Activated naive CD4-positive, alpha-beta T cell treated with Interleukin-2 at 50 U/mL for 16 hours (primary cell): ENCODE measurements at regions not wholly inside any gene's neighbourhood (a gene's known extent, or its start where the extent isn't known, plus 50 kb on each side); places are given as distances from the start of the nearest gene placed in this dataset.

Experiments used
- DNase-seq: peaks from one replicate; pipeline ENCODE4 v3.0.0-alpha.2; 2020

DNA sequence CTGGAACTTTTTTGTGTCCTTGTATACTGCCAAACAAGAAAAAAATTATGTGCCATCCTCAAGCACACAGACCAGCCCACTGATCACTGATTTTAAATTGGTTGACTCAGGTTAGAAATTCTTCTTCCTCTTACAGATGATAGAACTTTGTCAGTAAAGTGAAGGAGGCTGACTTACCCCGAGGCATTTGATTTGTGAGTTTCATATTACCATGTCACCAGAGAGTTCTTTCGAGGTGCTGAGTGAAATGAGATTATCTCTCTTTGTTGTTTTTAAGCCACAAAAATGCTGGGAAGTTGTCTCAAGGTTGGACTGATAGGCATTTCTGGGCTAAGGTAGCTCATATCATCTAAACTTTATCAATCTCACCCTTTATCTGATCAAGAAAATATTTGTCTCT, 78.8 kb upstream of the FAM180A start:
- no peak for DNase-seq

DNA sequence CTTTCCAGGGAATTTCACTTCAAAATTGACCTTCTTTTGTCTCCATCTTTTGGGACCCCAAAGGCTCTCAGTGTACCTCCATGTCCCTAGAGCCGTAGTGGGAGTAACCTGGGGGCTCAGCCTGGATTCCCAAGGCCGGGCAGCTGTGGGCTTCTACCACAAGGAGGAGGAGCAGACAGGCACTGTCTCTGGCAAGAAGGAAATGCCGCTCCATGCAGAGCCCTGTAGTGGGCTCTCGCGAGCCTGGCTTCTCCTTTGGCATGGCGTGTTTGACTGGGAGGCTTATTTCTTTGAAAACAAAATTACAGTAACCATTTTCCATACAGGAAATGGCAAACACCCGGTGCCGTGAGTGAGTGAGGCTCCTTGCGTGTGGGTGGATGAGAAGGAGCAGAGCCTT, 76.8 kb upstream of the FAM180A start:
- DNase-seq, result no peak

DNA sequence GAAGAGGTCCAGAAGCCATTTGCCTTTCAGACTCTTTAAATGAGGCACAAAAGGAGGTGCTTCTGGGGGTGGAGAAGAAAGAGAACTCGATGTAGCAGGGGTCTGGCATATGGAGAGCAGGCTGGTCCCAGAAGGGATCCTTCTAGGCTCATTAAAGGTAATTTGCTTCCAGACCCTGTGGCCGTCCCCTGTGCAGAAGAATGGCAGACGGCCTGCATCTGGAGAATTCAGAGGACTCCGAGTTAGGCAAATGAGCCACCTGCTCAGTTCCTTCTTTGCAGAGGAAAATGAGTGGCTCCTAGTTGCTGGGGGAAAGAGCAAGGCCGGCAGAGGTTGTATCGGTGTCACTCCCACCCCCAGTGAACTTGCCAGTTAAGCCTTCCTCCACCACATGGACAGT, 73.8 kb upstream of the FAM180A start:
- DNase-seq, result no peak

DNA sequence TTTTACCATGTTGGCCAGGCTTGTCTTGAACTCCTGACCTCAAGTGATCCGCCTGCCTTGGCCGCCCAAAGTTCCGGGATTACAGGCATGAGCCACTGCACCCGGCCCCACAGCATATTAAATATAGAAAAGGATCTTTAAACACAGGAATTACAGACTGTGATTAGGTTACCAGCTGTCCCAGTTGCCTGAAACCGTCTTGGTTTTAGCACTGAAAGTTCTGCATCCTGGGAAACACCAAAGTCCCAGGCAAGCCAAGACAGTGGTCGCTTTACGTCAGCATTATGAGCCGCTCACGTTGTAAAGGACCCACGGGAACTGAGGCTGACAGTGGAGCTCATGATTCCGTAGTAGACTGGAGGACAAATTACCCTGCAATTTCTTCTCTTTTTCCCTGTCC, 69.0 kb upstream of the FAM180A start:
- DNase-seq, result no peak

DNA sequence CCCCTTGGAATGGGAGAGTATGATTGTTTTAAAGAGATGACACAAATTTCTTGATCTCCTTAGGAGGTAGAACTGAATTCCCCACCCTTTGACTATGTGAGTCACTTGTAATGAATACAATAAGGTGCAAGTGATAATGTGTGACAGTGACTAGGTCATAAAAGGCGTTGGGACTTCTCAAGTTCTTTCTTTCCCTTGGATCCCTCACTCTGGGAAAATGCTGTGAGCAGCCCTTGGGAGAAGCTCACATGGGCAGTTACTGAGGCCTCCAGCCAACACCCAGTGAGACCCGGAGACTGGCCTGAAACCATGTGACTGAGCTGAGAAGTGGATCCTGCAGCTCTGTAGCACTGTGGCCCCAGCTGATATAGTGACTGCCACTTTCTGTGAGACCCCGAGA, 66.4 kb upstream of the FAM180A start:
- DNase-seq, result no peak

DNA sequence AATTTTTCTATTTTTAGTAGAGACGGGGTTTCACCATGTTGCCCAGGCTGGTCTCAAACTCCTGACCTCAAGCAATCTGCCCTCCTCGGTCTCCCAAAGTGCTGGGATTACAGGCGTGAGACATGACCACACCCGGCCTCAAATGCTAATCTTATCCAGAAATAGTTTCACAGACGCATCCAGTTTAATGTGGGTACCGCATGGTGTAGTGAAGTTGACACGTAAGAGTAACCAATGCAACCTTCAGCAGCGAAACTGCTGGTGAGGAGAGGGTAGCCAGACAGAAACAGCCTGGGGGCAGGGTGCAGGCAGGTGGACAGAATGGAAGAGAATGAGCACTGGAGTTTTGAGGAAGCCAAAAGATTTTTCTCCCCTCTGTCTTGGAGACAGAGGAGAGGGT, 63.5 kb upstream of the FAM180A start:
- no peak for DNase-seq

DNA sequence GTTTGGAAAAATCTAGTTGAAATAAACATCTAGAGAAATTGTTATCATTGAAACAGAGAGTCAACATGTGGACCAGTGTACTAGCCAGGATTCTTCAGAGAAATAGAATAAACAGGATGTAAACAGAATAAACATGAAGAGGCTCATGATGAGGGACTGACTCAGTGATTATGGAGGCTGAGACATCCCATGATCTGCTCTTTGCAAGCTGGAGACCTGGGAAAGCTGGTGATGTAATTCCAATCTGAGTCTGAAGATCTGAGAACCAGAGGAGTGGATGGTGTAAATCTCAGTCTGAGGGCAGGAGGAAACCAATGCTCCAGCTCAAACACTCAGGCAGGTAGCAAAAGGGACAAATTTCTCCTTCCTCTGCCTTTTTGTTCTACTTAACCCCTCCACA, 62.9 kb upstream of the FAM180A start:
- no peak for DNase-seq

DNA sequence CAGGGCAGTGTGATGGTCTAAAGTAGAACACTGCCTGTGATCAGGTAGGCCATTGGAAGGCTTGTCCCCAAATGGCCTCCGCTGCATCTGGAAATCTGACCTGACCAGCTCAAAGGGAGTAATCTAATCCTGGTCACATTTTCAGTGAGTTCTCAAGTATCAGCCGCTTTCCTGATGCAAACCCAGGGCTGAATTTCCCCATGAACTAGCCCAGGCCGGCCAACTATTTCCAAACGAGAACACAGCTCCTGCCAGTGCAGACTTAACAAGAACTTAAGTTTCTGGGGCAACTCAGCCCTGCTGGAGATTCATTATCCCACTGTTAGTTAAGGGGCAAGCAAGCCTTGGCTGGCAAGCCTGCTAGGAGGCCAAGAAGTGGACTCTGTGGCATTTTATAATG, 59.6 kb upstream of the FAM180A start:
- DNase-seq, result no peak

DNA sequence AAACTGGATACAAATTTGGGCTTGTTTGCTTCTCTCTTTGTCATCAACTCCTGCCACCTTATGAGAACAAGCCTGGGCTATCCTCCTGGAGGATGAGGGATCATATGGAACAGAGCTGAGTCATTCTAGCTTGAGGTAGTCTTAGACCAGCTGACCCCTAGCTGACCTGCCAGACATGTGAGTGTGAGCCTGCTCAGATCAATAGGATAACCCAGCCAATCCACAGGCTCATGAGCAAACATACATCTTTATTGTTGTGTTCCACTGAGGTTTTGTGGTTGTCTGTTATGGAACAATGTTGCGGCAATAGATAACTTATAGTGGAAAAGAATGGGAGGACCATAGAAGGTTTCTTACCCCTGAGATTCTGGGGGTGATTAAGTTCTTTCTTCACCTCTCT, 54.5 kb upstream of the FAM180A start:
- no peak for DNase-seq

DNA sequence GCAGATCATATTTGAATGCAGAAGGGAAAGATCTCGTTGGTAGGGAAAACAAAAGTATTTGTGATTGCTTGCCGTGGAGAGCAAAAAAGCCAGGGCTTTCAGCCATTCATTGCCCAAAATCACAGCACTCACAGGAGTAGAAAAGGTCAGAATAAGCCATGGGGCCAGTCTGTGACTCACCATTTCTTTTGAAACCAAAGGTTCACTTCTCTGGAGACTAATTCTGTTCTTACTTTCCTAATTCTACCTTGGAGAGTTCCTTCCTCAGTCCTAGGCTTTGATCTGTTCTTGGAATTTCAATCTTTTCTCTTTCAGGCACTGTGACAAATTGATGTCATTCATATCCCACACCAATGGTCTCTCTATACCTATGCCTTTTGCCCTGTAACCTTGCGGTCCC, 54.1 kb upstream of the FAM180A start:
- DNase-seq, result no peak

DNA sequence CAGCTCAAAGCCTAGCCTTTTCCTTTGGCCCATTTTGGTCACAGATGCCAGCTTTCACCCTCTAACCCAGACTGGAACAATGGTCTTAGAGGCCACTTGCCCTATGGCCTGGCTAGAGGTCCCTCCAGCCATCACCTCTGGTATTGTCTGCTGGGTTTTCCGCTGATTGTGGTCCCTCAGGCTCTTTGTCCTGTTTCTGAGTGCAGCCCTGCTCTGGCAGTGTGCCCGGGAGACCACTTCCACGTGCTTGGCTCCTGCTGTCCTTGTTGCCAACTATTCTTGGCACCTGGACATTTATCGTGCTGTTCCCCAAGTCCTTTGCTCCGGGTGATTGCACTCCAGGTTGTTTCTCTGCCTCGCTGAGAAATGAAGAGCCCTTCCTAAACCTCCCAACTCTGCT, 53.3 kb upstream of the FAM180A start:
- DNase-seq, result no peak

DNA sequence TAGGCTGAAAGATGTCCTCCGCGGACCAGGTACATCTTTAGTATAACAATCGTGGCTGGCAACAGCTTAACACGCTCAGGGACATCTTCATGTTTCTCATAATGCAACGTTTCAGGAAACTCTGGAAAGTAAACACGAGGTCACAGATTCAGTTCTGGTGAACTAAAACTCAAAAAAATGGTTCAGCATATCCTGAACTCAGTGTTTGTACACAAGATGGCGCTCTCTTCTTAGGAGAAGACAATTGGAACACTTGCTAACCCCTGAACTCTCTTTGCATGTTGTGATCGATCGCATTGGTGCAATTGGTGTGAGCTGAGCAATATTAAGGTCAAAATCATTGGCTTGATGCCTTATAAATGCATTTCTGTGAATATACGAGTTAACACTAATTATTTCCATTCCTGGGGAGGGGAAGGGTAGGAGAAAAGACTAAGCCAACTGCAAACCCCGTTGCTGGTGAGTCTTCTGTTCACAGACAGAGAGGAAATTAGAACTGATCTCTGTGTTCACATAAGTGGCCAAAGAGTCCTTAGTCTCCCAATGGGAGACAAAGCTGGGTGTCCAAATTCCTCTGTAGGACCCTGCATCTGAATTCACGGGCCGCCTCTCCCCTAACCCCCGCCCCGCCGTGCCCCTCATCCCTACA, 52.6 kb upstream of the FAM180A start:
- DNase-seq, result peak; percentile 7

DNA sequence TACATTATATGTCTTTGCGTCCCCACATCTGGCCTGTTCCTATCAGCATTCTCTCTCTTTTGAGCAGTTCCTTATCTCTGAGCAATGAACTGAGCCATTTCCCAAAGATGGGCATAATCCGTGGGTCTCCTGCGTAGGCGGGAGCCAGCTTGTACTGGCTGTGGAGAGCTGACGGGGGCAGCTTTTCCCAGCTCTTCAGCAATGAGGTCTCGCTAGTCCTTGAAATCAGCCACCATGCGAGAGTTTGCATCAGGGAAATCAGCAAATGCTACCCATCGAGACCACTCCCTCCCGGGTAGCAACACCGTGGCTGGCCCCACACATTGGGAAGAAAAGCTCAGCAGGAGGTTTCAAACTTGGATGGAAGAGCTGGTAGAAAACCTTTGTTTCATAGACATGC, 51.9 kb upstream of the FAM180A start:
- DNase-seq, result no peak

DNA sequence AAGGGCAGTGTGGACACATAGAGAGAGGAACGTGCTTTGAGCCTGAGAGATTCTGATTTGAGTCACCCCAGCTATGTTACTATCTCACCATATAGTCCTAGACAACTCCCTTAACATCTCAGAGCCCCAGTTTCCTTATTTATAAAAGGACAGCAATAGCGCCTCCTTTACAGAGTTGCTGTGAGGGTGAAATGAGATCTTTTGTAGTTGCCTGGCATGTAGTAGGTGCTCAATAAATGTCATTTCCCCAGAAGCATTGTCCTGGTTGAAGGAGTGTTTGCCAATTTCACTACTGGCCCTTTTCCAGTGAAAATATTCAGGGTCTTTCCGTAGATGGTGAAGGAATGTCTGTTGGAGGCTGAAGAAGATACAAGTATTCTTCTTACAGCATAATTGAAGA, 51.3 kb upstream of the FAM180A start:
- no peak for DNase-seq
